KMS-11 (cell line): ENCODE measurements at regions not wholly inside any gene's neighbourhood (a gene's known extent, or its start where the extent isn't known, plus 50 kb on each side); places are given as distances from the start of the nearest gene placed in this dataset.
"Not testable (repeated sequence)": the region's sequence is repeated elsewhere in the genome, so short reads cannot be mapped to it uniquely, and the experiment has no call there.

ENCODE experiments used
- H2AFZ ChIP-seq: fragments of 200-600 bp; sonication (generic); 2 replicates; pipeline ENCODE4 v1.6.1; 2016; ENCODE audit warnings: antibody characterized with exemption, mixed run types, low read depth
- H3K27ac ChIP-seq: fragments of 200-600 bp; sonication (generic); 2 replicates; pipeline ENCODE4 v1.6.1; 2016; ENCODE audit warnings: mild to moderate bottlenecking, mixed run types
- H3K27me3 ChIP-seq: fragments of 200-600 bp; sonication (generic); 2 replicates; pipeline ENCODE4 v1.6.1; 2017; ENCODE audit warnings: mild to moderate bottlenecking, low read depth, mixed run types, moderate library complexity; ENCODE audit not compliant: insufficient read depth
- H3K36me3 ChIP-seq: fragments of 200-600 bp; sonication (generic); 2 replicates; pipeline ENCODE4 v1.6.1; 2017; ENCODE audit warnings: mild to moderate bottlenecking, mixed run types; ENCODE audit not compliant: insufficient read depth
- H3K4me1 ChIP-seq: fragments of 200-600 bp; sonication (generic); 2 replicates; pipeline ENCODE4 v1.6.1; 2016; ENCODE audit warnings: mild to moderate bottlenecking, low read depth, mixed run types; ENCODE audit not compliant: poor library complexity, severe bottlenecking
- H3K4me2 ChIP-seq: fragments of 200-600 bp; sonication (generic); 2 replicates; pipeline ENCODE4 v1.7.0; 2016; ENCODE audit warnings: mild to moderate bottlenecking, mixed run types
- H3K4me3 ChIP-seq: fragments of 200-600 bp; sonication (generic); IDR thresholded peaks from 2 replicates; pipeline ENCODE4 v1.6.1; 2017; ENCODE audit warnings: low read depth, low read length, mixed read lengths; ENCODE audit not compliant: insufficient read depth
- H3K79me2 ChIP-seq: fragments of 200-600 bp; sonication (generic); 2 replicates; pipeline ENCODE4 v1.6.1; 2016; ENCODE audit warnings: low read depth, mixed run types; ENCODE audit not compliant: insufficient read depth
- H3K9ac ChIP-seq: fragments of 200-600 bp; sonication (generic); 2 replicates; pipeline ENCODE4 v1.6.1; 2016; ENCODE audit warnings: mild to moderate bottlenecking, mixed run types
- H4K20me1 ChIP-seq: fragments of 200-600 bp; sonication (generic); 2 replicates; pipeline ENCODE4 v1.6.1; 2016; ENCODE audit warnings: mild to moderate bottlenecking, mixed run types; ENCODE audit not compliant: insufficient read depth
- TF ChIP-seq, protein P1 (sequence below): fragments of 200-600 bp; sonication (generic); conservative IDR thresholded peaks from 2 replicates; pipeline ENCODE4 v1.6.1; 2017; ENCODE audit warnings: low read depth, mild to moderate bottlenecking, antibody characterized with exemption, low read length, moderate library complexity, mixed read lengths

DNA sequence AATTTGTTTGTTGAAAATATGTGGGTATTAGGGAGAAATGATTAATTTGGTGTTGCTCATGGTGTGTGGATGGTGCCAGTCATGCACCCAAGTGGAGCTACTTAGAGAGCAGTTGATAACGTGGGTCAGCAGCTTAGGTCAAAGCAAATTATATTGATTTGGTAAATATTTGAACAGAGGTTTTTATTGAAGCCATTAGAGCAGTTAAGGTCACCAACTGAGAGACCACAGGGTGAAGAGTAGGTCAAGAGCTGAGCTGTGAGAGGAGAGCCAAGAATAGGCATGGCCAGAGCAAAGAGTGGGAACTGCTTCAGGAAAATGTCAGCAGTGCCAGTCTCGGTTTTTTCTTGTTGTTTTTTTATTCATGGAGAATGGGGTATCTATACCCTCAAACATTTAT lies 97.9 kb downstream of the TMEM168 start:
- H3K9ac ChIP-seq = no peak overlapping the region
- TF ChIP-seq, protein P1, sequence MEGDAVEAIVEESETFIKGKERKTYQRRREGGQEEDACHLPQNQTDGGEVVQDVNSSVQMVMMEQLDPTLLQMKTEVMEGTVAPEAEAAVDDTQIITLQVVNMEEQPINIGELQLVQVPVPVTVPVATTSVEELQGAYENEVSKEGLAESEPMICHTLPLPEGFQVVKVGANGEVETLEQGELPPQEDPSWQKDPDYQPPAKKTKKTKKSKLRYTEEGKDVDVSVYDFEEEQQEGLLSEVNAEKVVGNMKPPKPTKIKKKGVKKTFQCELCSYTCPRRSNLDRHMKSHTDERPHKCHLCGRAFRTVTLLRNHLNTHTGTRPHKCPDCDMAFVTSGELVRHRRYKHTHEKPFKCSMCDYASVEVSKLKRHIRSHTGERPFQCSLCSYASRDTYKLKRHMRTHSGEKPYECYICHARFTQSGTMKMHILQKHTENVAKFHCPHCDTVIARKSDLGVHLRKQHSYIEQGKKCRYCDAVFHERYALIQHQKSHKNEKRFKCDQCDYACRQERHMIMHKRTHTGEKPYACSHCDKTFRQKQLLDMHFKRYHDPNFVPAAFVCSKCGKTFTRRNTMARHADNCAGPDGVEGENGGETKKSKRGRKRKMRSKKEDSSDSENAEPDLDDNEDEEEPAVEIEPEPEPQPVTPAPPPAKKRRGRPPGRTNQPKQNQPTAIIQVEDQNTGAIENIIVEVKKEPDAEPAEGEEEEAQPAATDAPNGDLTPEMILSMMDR = no peak
- H3K4me3 ChIP-seq = no peak overlapping the region
- H3K27me3 ChIP-seq = no peaks in the 10 kb centered on the region
- no peak overlapping the region for H3K27ac ChIP-seq
- H2AFZ ChIP-seq = no peak overlapping the region
- H3K79me2 ChIP-seq = no peaks in the 10 kb centered on the region
- no peaks in the 10 kb centered on the region for H3K4me1 ChIP-seq
- no peak overlapping the region for H3K4me2 ChIP-seq
- no peaks in the 10 kb centered on the region for H3K36me3 ChIP-seq
- no peaks in the 10 kb centered on the region for H4K20me1 ChIP-seq

DNA sequence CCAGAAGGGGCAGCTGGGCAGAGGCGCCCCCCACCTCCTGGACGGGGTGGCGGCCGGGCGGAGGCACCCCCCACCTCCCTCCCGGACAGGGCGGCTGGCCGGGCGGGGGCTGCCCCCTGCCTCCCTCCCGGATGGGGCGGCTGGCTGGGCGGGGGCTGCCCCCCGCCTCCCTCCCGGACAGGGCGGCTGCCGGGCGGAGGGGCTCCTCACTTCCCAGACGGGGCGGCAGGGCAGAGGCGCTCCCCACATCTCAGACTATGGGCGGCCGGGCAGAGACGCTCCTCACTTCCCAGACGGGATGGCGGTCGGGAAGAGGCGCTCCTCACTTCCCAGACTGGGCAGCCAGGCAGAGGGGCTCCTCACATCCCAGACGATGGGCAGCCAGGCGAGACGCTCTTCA lies 93.0 kb downstream of the TMEM168 start:
- H3K4me2 ChIP-seq, H3K36me3 ChIP-seq, H3K27me3 ChIP-seq: not testable (repeated sequence)

DNA sequence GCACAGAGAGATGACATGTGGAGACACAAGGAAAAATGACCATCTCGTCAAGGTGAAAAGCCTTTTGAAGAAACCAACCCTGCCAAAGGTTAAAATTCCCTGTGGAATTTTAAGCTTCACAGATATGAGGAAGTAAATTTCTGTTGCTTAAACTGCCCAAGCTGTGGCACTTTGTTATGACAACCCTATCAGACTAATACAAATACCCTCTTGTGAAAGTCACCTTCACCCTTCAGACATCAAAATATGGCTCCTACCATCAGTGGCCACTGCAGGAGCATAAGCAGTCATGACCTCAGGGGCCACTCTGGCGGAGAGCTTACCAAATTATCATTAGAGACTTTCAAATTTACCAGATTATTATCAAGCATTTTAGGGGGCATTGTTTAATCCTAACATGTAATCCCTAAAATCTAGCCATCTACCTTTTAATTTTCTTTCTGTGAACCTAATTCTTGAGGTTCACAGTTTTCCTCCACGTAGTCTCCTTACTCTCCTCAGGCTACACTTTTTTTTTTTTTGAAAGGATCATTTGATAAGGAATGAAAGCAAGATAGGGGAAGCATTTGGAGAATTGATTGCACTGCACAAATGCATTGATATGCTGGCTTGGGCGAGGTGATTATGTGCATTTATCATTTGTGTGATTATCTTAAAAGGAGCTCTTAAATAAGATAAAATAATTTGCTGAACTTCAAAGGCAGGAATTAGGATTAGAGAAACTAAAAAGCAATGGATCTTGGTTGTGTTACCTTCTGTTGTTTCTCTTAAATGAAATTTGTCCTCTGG lies 90.3 kb downstream of the TMEM168 start:
- Histone ChIP-seq H2AFZ (no peak overlapping the region), H3K4me3 (no peak overlapping the region), H3K36me3 (no peaks in the 10 kb centered on the region), H3K4me1 (no peaks in the 10 kb centered on the region), H3K27me3 (no peaks in the 10 kb centered on the region), H3K4me2 (no peak overlapping the region), H4K20me1 (no peaks in the 10 kb centered on the region), H3K9ac (no peak overlapping the region), H3K79me2 (no peaks in the 10 kb centered on the region), H3K27ac (no peak overlapping the region)
- TF ChIP-seq, protein P1 = no peak

More for the DNA sequence above, 93.0 kb downstream of the TMEM168 start:
- not testable (repeated sequence) for H3K27ac ChIP-seq, H4K20me1 ChIP-seq, H3K4me1 ChIP-seq, H3K4me3 ChIP-seq, H2AFZ ChIP-seq, H3K79me2 ChIP-seq, H3K9ac ChIP-seq

DNA sequence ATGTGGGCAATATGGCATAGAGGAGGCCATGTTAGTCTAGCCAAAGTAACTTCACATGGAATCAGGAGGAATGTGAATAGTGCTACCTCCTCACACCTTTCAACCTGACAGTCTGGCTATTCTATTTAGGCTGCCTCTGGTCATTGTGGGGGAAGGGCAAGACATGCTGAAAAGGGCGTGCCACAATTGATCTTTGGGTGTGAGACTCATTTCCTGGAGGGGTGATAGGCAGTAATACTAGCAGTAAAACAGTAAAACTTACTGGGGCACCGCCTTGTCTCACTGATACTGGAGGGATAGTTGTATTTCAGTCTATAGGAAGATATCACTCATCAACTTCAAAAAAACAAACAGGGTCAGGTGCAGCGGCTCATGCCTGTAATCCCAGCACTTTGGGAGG lies 88.7 kb downstream of the TMEM168 start:
- TF ChIP-seq, protein P1 = no peak
- Histone ChIP-seq H3K4me2 (no peak overlapping the region), H3K4me1 (no peaks in the 10 kb centered on the region), H3K4me3 (no peak overlapping the region), H3K27ac (no peak overlapping the region), H3K27me3 (no peaks in the 10 kb centered on the region), H3K79me2 (no peaks in the 10 kb centered on the region), H3K9ac (no peak overlapping the region), H4K20me1 (no peaks in the 10 kb centered on the region), H2AFZ (no peak overlapping the region), H3K36me3 (no peaks in the 10 kb centered on the region)

DNA sequence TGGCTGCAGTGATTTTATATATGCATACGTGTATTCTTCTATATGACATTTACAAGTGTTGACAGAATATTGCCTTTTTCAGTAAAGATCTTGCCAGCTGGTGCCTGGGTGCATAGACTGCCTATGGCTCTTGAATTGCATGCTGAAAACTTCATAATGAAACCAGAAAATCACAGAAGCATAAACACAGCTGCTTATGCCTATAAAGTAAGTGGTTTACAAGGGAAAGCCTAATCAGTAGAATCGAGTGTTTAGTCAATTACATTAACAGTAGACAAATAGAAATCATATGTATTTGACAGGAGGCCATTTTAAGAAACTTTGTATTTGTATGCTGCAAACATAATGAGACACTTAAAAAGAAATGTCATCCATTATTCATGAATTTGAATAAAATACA lies 82.5 kb downstream of the TMEM168 start:
- no peak overlapping the region for H3K9ac ChIP-seq
- H3K79me2 ChIP-seq = no peaks in the 10 kb centered on the region
- H3K4me3 ChIP-seq = no peak overlapping the region
- no peaks in the 10 kb centered on the region for H3K4me1 ChIP-seq
- no peaks in the 10 kb centered on the region for H4K20me1 ChIP-seq
- no peak overlapping the region for H3K4me2 ChIP-seq
- no peaks in the 10 kb centered on the region for H3K36me3 ChIP-seq
- no peak overlapping the region for H3K27ac ChIP-seq
- H2AFZ ChIP-seq = no peak overlapping the region
- TF ChIP-seq, protein P1 = no peak
- H3K27me3 ChIP-seq = no peaks in the 10 kb centered on the region
